ENCODE measurements at regions not wholly inside any gene's neighbourhood (a gene's known extent, or its start where the extent isn't known, plus 50 kb on each side); places are given as distances from the start of the nearest gene placed in this dataset.
"Not testable (repeated sequence)": the region's sequence is repeated elsewhere in the genome, so short reads cannot be mapped to it uniquely, and the experiment has no call there.

GRCh38 chr2:131584380-131584779 lies 56.7 kb downstream of the CCDC74A start:
- H3K27me3 Mint-ChIP-seq, result peaks cover 17% of the 10 kb centered on the region
- no peak overlapping the region for H3K4me3 Mint-ChIP-seq
- no peaks in the 10 kb centered on the region for H3K36me3 Mint-ChIP-seq
- DNase-seq, result no peak
- no peak overlapping the region for H3K27ac Mint-ChIP-seq
- no peaks in the 10 kb centered on the region for H3K4me1 Mint-ChIP-seq
- H3K9me3 Mint-ChIP-seq, result no peaks in the 10 kb centered on the region
- CTCF ChIA-PET, result no interaction called here

GRCh38 chr2:131584940-131585339 lies 57.3 kb downstream of the CCDC74A start:
- H3K27me3 Mint-ChIP-seq, result peaks cover 17% of the 10 kb centered on the region
- no peak overlapping the region for H3K27ac Mint-ChIP-seq
- no peaks in the 10 kb centered on the region for H3K36me3 Mint-ChIP-seq
- CTCF ChIA-PET, result no interaction called here
- H3K4me3 Mint-ChIP-seq, result no peak overlapping the region
- H3K4me1 Mint-ChIP-seq, result no peaks in the 10 kb centered on the region
- no peaks in the 10 kb centered on the region for H3K9me3 Mint-ChIP-seq
- DNase-seq, result no peak

- CTCF ChIA-PET, result no interaction called here
- H3K4me1 Mint-ChIP-seq, result no peaks in the 10 kb centered on the region
- no peak for DNase-seq
- no peaks in the 10 kb centered on the region for H3K9me3 Mint-ChIP-seq
- peaks cover 19% of the 10 kb centered on the region for H3K27me3 Mint-ChIP-seq
- no peak overlapping the region for H3K27ac Mint-ChIP-seq
- H3K4me3 Mint-ChIP-seq, result no peak overlapping the region
- H3K36me3 Mint-ChIP-seq, result no peaks in the 10 kb centered on the region
These were observed 60.6 kb downstream of the CCDC74A start for GRCh38 chr2:131588152-131588873.

GRCh38 chr2:131589126-131589525 lies 61.4 kb downstream of the CCDC74A start:
- H3K36me3 Mint-ChIP-seq, H3K4me3 Mint-ChIP-seq, H3K4me1 Mint-ChIP-seq, H3K9me3 Mint-ChIP-seq, DNase-seq, H3K27ac Mint-ChIP-seq, CTCF ChIA-PET: not testable (repeated sequence)
- peaks cover 17% of the 10 kb centered on the region for H3K27me3 Mint-ChIP-seq

GRCh38 chr2:131590366-131590765 lies 62.7 kb downstream of the CCDC74A start:
- no peaks in the 10 kb centered on the region for H3K36me3 Mint-ChIP-seq
- no peaks in the 10 kb centered on the region for H3K4me1 Mint-ChIP-seq
- CTCF ChIA-PET, result no interaction called here
- no peaks in the 10 kb centered on the region for H3K9me3 Mint-ChIP-seq
- peaks cover 13% of the 10 kb centered on the region for H3K27me3 Mint-ChIP-seq
- no peak overlapping the region for H3K4me3 Mint-ChIP-seq
- no peak for DNase-seq
- H3K27ac Mint-ChIP-seq, result no peak overlapping the region

GRCh38 chr2:131590896-131591295 lies 63.2 kb downstream of the CCDC74A start:
- Mint-ChIP-seq H3K4me3 (no peak overlapping the region), H3K4me1 (no peaks in the 10 kb centered on the region), H3K27ac (no peak overlapping the region), H3K9me3 (no peaks in the 10 kb centered on the region), H3K36me3 (no peaks in the 10 kb centered on the region), H3K27me3 (peaks cover 7% of the 10 kb centered on the region)
- DNase-seq, result no peak
- CTCF ChIA-PET, result no interaction called here

- DNase-seq, CTCF ChIA-PET, H3K27ac Mint-ChIP-seq, H3K4me3 Mint-ChIP-seq, H3K9me3 Mint-ChIP-seq, H3K36me3 Mint-ChIP-seq, H3K4me1 Mint-ChIP-seq: not testable (repeated sequence)
- H3K27me3 Mint-ChIP-seq, result peaks cover 12% of the 10 kb centered on the region
These were observed 68.9 kb downstream of the CCDC74A start for GRCh38 chr2:131596561-131596960.

GRCh38 chr2:131602444-131602843 lies 74.8 kb downstream of the CCDC74A start:
- H3K4me1 Mint-ChIP-seq, H3K4me3 Mint-ChIP-seq, CTCF ChIA-PET, H3K27ac Mint-ChIP-seq, H3K36me3 Mint-ChIP-seq, H3K9me3 Mint-ChIP-seq, DNase-seq: not testable (repeated sequence)
- peaks cover 22% of the 10 kb centered on the region for H3K27me3 Mint-ChIP-seq

- peaks cover 17% of the 10 kb centered on the region for H3K27me3 Mint-ChIP-seq
- H3K27ac Mint-ChIP-seq, DNase-seq, CTCF ChIA-PET, H3K4me3 Mint-ChIP-seq, H3K36me3 Mint-ChIP-seq, H3K4me1 Mint-ChIP-seq, H3K9me3 Mint-ChIP-seq: not testable (repeated sequence)
These were observed 77.0 kb downstream of the CCDC74A start for GRCh38 chr2:131604652-131605051.

GRCh38 chr2:131606366-131606765 lies 78.7 kb downstream of the CCDC74A start:
- H3K4me1 Mint-ChIP-seq, DNase-seq, H3K27ac Mint-ChIP-seq, H3K9me3 Mint-ChIP-seq, H3K4me3 Mint-ChIP-seq, CTCF ChIA-PET, H3K36me3 Mint-ChIP-seq: not testable (repeated sequence)
- peaks cover 19% of the 10 kb centered on the region for H3K27me3 Mint-ChIP-seq

- H3K4me3 Mint-ChIP-seq, CTCF ChIA-PET, H3K9me3 Mint-ChIP-seq, H3K36me3 Mint-ChIP-seq, H3K27ac Mint-ChIP-seq, DNase-seq, H3K4me1 Mint-ChIP-seq: not testable (repeated sequence)
- H3K27me3 Mint-ChIP-seq, result peaks cover 21% of the 10 kb centered on the region
These were observed 79.4 kb downstream of the CCDC74A start for GRCh38 chr2:131607056-131607455.

GRCh38 chr2:131614539-131614938 lies 86.9 kb downstream of the CCDC74A start:
- H3K27ac Mint-ChIP-seq, DNase-seq, H3K9me3 Mint-ChIP-seq, H3K4me3 Mint-ChIP-seq, CTCF ChIA-PET, H3K4me1 Mint-ChIP-seq, H3K36me3 Mint-ChIP-seq, H3K27me3 Mint-ChIP-seq: not testable (repeated sequence)

- DNase-seq, H3K36me3 Mint-ChIP-seq, H3K27ac Mint-ChIP-seq, CTCF ChIA-PET, H3K27me3 Mint-ChIP-seq, H3K4me3 Mint-ChIP-seq, H3K4me1 Mint-ChIP-seq, H3K9me3 Mint-ChIP-seq: not testable (repeated sequence)
These were observed 90.6 kb downstream of the CCDC74A start for GRCh38 chr2:131618320-131618719.

- H3K27me3 Mint-ChIP-seq, CTCF ChIA-PET, DNase-seq, H3K4me3 Mint-ChIP-seq, H3K27ac Mint-ChIP-seq, H3K9me3 Mint-ChIP-seq, H3K36me3 Mint-ChIP-seq, H3K4me1 Mint-ChIP-seq: not testable (repeated sequence)
These were observed 95.2 kb downstream of the CCDC74A start for GRCh38 chr2:131622874-131623273.

GRCh38 chr2:131626011-131626410 lies 98.3 kb downstream of the CCDC74A start:
- CTCF ChIA-PET, result not testable (repeated sequence)

GRCh38 chr2:131626565-131626964 lies 98.9 kb downstream of the CCDC74A start:
- DNase-seq, H3K9me3 Mint-ChIP-seq, H3K4me1 Mint-ChIP-seq, H3K27ac Mint-ChIP-seq, H3K4me3 Mint-ChIP-seq, H3K27me3 Mint-ChIP-seq, CTCF ChIA-PET, H3K36me3 Mint-ChIP-seq: not testable (repeated sequence)

More at GRCh38 chr2:131626011-131626410, 98.3 kb downstream of the CCDC74A start:
- not testable (repeated sequence) for H3K4me3 Mint-ChIP-seq, DNase-seq, H3K4me1 Mint-ChIP-seq, H3K9me3 Mint-ChIP-seq, H3K27ac Mint-ChIP-seq, H3K27me3 Mint-ChIP-seq, H3K36me3 Mint-ChIP-seq

All from activated naive CD4-positive, alpha-beta T cell treated with anti-CD3 and anti-CD28 coated beads, Interleukin-2, amount 10 ng/mL, durations not matched to agents 7 days and 5 days (primary cell).